Neural crest cell (in vitro differentiated cells): ENCODE measurements at regions not wholly inside any gene's neighbourhood (a gene's known extent, or its start where the extent isn't known, plus 50 kb on each side); places are given as distances from the start of the nearest gene placed in this dataset.

Experiments
- DNase-seq: peaks from one replicate; pipeline ENCODE4 v3.0.0; 2021; ENCODE audit warnings: low read depth, mixed read lengths, low spot score
- H3K27ac Mint-ChIP-seq: one replicate; pipeline ENCODE4 v1.8.0; 2021; ENCODE audit warnings: mild to moderate bottlenecking, mixed read lengths; ENCODE audit not compliant: unreplicated experiment
- H3K27me3 Mint-ChIP-seq: 2 replicates; pipeline ENCODE4 v1.8.0; 2021; ENCODE audit warnings: low read depth, mild to moderate bottlenecking, mixed read lengths
- H3K36me3 Mint-ChIP-seq: 2 replicates; pipeline ENCODE4 v1.8.0; 2021; ENCODE audit warnings: low read depth, mild to moderate bottlenecking, mixed read lengths
- H3K4me1 Mint-ChIP-seq: 2 replicates; pipeline ENCODE4 v1.8.0; 2021; ENCODE audit warnings: mixed read lengths
- H3K4me3 Mint-ChIP-seq: one replicate; pipeline ENCODE4 v1.8.0; 2021; ENCODE audit warnings: mild to moderate bottlenecking, mixed read lengths
- H3K9me3 Mint-ChIP-seq: 2 replicates; pipeline ENCODE4 v1.8.0; 2021; ENCODE audit warnings: mixed read lengths
- CTCF ChIP-seq: fragments of 200-600 bp; sonication (generic); conservative IDR thresholded peaks from 2 replicates; pipeline ENCODE4 v1.5.0; 2021; ENCODE audit warnings: antibody characterized with exemption, mild to moderate bottlenecking

GRCh38 chr4:35066406-35066805 is 1177.9 kb downstream of the ARAP2 start:
- Mint-ChIP-seq H3K9me3 (no peaks in the 10 kb centered on the region), H3K36me3 (no peaks in the 10 kb centered on the region), H3K27ac (no peak overlapping the region), H3K4me3 (no peak overlapping the region), H3K27me3 (no peaks in the 10 kb centered on the region), H3K4me1 (no peaks in the 10 kb centered on the region)
- no peak for DNase-seq
- TF ChIP-seq CTCF = no peak

- no peaks in the 10 kb centered on the region for H3K36me3 Mint-ChIP-seq
- TF ChIP-seq CTCF = no peak
- no peak overlapping the region for H3K4me3 Mint-ChIP-seq
- no peaks in the 10 kb centered on the region for H3K9me3 Mint-ChIP-seq
- no peak for DNase-seq
- H3K27ac Mint-ChIP-seq = no peak overlapping the region
- no peaks in the 10 kb centered on the region for H3K27me3 Mint-ChIP-seq
- no peaks in the 10 kb centered on the region for H3K4me1 Mint-ChIP-seq
These were observed 1163.5 kb downstream of the ARAP2 start for GRCh38 chr4:35080799-35081198.

GRCh38 chr4:35087218-35087617 is 1157.1 kb downstream of the ARAP2 start:
- no peak for DNase-seq
- Mint-ChIP-seq H3K27me3 (no peaks in the 10 kb centered on the region), H3K9me3 (no peaks in the 10 kb centered on the region), H3K4me1 (no peaks in the 10 kb centered on the region), H3K4me3 (no peak overlapping the region), H3K36me3 (no peaks in the 10 kb centered on the region), H3K27ac (no peak overlapping the region)
- TF ChIP-seq CTCF = no peak

GRCh38 chr4:35100932-35101331 is 1143.4 kb downstream of the ARAP2 start:
- no peak for TF ChIP-seq CTCF
- Mint-ChIP-seq H3K36me3 (no peaks in the 10 kb centered on the region), H3K9me3 (peaks cover 10% of the 10 kb centered on the region), H3K4me1 (no peaks in the 10 kb centered on the region), H3K27me3 (no peaks in the 10 kb centered on the region), H3K27ac (no peak overlapping the region), H3K4me3 (no peak overlapping the region)
- DNase-seq = no peak

GRCh38 chr4:35102066-35102465 is 1142.2 kb downstream of the ARAP2 start:
- Mint-ChIP-seq H3K4me3 (no peak overlapping the region), H3K27ac (no peak overlapping the region), H3K9me3 (peaks cover 7% of the 10 kb centered on the region), H3K4me1 (no peaks in the 10 kb centered on the region), H3K36me3 (no peaks in the 10 kb centered on the region), H3K27me3 (no peaks in the 10 kb centered on the region)
- DNase-seq = no peak
- no peak for TF ChIP-seq CTCF

- peaks cover 3% of the 10 kb centered on the region for H3K36me3 Mint-ChIP-seq
- H3K4me1 Mint-ChIP-seq = no peaks in the 10 kb centered on the region
- H3K9me3 Mint-ChIP-seq = peaks cover 7% of the 10 kb centered on the region
- DNase-seq = no peak
- no peaks in the 10 kb centered on the region for H3K27me3 Mint-ChIP-seq
- H3K27ac Mint-ChIP-seq = no peak overlapping the region
- no peak overlapping the region for H3K4me3 Mint-ChIP-seq
- TF ChIP-seq CTCF = no peak
These were observed 1138.8 kb downstream of the ARAP2 start for GRCh38 chr4:35105486-35105885.
